BLaER1 (cell line): ENCODE measurements at regions not wholly inside any gene's neighbourhood (a gene's known extent, or its start where the extent isn't known, plus 50 kb on each side); places are given as distances from the start of the nearest gene placed in this dataset.

ENCODE experiments used
- H3K27ac ChIP-seq: shearing (Covaris generic); formaldehyde crosslinking; 2 replicates; pipeline ENCODE4 v1.8.1; 2022
- H3K27me3 ChIP-seq: shearing (Covaris generic); formaldehyde crosslinking; 2 replicates; pipeline ENCODE4 v1.8.1; 2022
- H3K36me3 ChIP-seq: shearing (Covaris generic); formaldehyde crosslinking; 2 replicates; pipeline ENCODE4 v1.8.1; 2022
- H3K4me1 ChIP-seq: shearing (Covaris generic); formaldehyde crosslinking; 2 replicates; pipeline ENCODE4 v1.8.1; 2022
- H3K4me2 ChIP-seq: shearing (Covaris generic); formaldehyde crosslinking; 2 replicates; pipeline ENCODE4 v1.8.1; 2022
- H3K4me3 ChIP-seq: shearing (Covaris generic); formaldehyde crosslinking; 2 replicates; pipeline ENCODE4 v1.8.1; 2022
- H3K9ac ChIP-seq: shearing (Covaris generic); formaldehyde crosslinking; 2 replicates; pipeline ENCODE4 v1.8.1; 2022
- H3K9me3 ChIP-seq: shearing (Covaris generic); formaldehyde crosslinking; 2 replicates; pipeline ENCODE4 v1.8.1; 2022
- H4K20me1 ChIP-seq: shearing (Covaris generic); formaldehyde crosslinking; 2 replicates; pipeline ENCODE4 v1.8.1; 2022
- Cebpa-rat ChIP-seq: shearing (Covaris generic); IDR thresholded peaks from 2 replicates; pipeline ENCODE4 v1.8.1; 2022

DNA sequence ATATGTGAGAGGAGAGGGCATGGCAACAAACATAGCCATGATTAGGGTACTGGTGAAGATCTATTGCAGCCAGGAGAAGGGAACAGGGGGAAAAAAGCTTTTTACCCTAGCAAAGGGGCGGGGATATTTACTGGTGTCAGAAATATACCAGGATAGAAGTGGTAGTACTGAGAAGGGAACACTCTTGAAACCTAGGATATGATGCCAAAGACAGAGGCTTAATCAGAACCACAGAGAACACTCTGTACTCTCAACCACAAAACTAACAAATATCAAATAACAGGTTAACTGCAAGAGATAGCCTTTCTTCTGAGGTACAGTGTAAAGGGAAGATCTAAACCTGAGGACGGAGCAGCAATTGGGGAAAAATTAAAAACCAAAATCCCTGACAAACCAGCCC is 112.2 kb downstream of the KIF2B start:
- H3K9ac ChIP-seq, result no peak overlapping the region
- no peak for TF ChIP-seq Cebpa-rat

DNA sequence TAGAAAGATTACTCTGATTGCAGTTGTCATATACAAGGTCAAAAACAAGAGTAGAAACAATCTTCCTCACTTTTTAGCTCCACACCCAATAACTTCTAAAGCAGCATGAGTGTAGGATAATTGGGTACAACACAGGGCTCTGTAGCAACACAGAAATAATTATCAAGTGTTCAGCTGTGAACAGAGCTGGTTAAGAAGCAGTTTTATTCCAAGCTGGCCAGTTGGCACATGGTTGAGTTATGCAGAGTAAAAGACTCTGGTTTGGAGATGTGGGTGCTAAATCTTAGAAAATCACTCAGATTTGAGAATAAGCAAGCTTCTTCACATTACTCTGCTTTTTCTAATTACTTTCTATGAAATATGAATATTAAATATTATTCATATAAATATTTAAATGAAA is 118.5 kb downstream of the KIF2B start:
- Histone ChIP-seq H3K9me3 (no peaks in the 10 kb centered on the region), H3K4me3 (no peak overlapping the region)
- TF ChIP-seq Cebpa-rat, result no peak

More for the DNA sequence above, 112.2 kb downstream of the KIF2B start:
- Histone ChIP-seq H3K9me3 (no peaks in the 10 kb centered on the region), H3K4me2 (no peak overlapping the region), H3K27me3 (no peaks in the 10 kb centered on the region), H4K20me1 (no peaks in the 10 kb centered on the region), H3K27ac (no peak overlapping the region), H3K36me3 (no peaks in the 10 kb centered on the region), H3K4me1 (no peaks in the 10 kb centered on the region), H3K4me3 (no peak overlapping the region)

DNA sequence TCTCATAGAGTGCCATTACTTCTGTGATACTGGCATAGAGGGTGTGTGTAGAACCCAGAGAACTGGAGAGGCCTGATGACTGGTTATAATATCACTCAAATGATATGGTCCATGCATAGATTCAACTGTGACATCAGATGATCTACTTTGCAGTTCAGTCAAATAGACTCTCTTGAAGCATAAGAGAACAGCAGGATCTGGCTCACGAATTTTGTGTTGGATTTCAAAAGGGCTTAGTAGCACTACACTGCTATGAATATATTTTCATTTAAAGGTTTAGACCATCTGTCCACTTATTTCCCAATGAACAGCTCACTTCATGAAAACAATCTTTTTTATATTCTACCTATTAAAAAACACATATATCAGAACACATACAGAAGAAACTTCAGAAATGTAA is 119.7 kb downstream of the KIF2B start:
- Histone ChIP-seq H3K36me3 (no peaks in the 10 kb centered on the region), H3K4me1 (no peaks in the 10 kb centered on the region), H3K9ac (no peak overlapping the region), H3K4me2 (no peak overlapping the region), H3K9me3 (no peaks in the 10 kb centered on the region), H3K27me3 (no peaks in the 10 kb centered on the region), H3K4me3 (no peak overlapping the region), H4K20me1 (no peaks in the 10 kb centered on the region), H3K27ac (no peak overlapping the region)
- TF ChIP-seq Cebpa-rat, result no peak

More for the DNA sequence above, 118.5 kb downstream of the KIF2B start:
- no peaks in the 10 kb centered on the region for H3K36me3 ChIP-seq
- H4K20me1 ChIP-seq, result no peaks in the 10 kb centered on the region
- H3K9ac ChIP-seq, result no peak overlapping the region
- H3K4me2 ChIP-seq, result no peak overlapping the region
- no peak overlapping the region for H3K27ac ChIP-seq
- H3K27me3 ChIP-seq, result no peaks in the 10 kb centered on the region
- no peaks in the 10 kb centered on the region for H3K4me1 ChIP-seq

DNA sequence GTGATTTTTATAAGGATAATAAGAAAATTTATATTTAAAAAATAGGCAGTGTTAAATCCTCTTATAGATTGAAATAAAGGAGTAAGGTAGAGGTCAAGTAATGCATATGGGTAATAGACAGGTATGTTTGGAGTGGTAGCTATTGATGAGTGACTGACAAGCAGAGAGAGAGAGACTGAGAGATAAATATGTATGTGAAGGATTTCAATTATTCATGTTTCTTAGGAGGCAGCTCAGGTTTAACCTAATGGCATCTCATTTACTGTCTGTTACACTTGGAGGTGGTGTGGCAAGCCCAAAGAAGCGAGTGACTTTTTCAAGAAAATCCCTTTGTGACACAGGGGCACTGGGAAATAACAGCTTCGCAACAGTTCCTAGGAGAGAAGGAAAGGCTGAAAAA is 120.2 kb downstream of the KIF2B start:
- Histone ChIP-seq H3K36me3 (no peaks in the 10 kb centered on the region), H3K9ac (no peak overlapping the region), H3K4me3 (no peak overlapping the region), H3K9me3 (no peaks in the 10 kb centered on the region), H3K27ac (no peak overlapping the region), H3K4me1 (no peaks in the 10 kb centered on the region), H3K27me3 (no peaks in the 10 kb centered on the region), H4K20me1 (no peaks in the 10 kb centered on the region), H3K4me2 (no peak overlapping the region)
- TF ChIP-seq Cebpa-rat, result no peak

DNA sequence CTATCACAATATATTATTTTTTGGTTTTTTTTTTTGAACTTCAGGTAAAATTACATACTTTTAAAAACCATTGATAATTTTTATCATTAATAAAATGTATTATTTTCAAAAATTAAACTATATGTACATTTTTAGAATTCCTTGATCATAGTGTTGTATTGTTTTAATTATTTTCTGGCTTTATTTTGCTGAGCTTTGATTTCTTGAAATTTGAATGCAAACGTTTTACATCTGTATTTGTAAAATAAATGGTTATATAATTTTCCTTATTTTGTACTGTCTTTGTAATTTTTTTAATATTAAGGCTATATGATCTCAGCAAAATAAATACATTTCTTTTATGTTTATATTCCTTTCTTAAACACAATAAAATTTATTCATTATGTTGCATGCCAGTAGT is 125.6 kb downstream of the KIF2B start:
- H3K4me1 ChIP-seq, result no peaks in the 10 kb centered on the region
- H3K4me2 ChIP-seq, result no peak overlapping the region
- H3K36me3 ChIP-seq, result no peaks in the 10 kb centered on the region
- no peaks in the 10 kb centered on the region for H4K20me1 ChIP-seq
- no peaks in the 10 kb centered on the region for H3K27me3 ChIP-seq
- H3K9me3 ChIP-seq, result peaks cover 18% of the 10 kb centered on the region
- H3K4me3 ChIP-seq, result no peak overlapping the region
- H3K27ac ChIP-seq, result no peak overlapping the region
- no peak overlapping the region for H3K9ac ChIP-seq
- TF ChIP-seq Cebpa-rat, result no peak

DNA sequence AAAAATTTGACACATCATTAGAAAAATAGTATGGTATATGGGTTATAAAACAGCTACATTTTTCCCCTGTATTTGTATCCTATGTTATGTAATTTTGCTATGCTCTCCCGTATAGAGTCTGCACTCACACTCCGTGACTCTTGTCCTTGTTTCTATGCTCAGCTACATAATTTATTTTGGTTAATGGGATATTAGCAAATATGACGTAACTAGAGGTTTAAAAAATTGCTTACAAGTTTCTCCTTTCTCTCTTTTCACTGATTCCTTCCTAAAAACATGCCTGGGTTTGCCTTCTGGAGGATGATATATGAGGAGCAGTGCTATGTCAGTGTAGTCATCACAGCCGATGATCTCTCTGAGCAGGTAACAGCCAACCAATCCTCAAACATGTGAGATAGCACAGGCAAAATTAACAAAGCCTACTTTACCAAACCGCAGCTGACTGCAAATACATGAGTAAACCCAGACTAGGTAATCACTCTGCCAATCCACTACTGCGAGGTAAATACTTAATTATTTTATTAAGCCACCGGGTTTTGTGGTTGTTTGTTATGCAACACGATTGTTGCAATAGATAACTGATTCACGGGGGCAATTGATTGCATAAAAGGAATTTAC is 126.9 kb downstream of the KIF2B start:
- TF ChIP-seq Cebpa-rat, result no peak
- Histone ChIP-seq H3K9me3 (peaks cover 23% of the 10 kb centered on the region), H3K27ac (no peak overlapping the region), H3K4me2 (no peak overlapping the region), H4K20me1 (no peaks in the 10 kb centered on the region), H3K4me1 (no peaks in the 10 kb centered on the region), H3K36me3 (no peaks in the 10 kb centered on the region), H3K9ac (no peak overlapping the region), H3K27me3 (no peaks in the 10 kb centered on the region), H3K4me3 (no peak overlapping the region)

DNA sequence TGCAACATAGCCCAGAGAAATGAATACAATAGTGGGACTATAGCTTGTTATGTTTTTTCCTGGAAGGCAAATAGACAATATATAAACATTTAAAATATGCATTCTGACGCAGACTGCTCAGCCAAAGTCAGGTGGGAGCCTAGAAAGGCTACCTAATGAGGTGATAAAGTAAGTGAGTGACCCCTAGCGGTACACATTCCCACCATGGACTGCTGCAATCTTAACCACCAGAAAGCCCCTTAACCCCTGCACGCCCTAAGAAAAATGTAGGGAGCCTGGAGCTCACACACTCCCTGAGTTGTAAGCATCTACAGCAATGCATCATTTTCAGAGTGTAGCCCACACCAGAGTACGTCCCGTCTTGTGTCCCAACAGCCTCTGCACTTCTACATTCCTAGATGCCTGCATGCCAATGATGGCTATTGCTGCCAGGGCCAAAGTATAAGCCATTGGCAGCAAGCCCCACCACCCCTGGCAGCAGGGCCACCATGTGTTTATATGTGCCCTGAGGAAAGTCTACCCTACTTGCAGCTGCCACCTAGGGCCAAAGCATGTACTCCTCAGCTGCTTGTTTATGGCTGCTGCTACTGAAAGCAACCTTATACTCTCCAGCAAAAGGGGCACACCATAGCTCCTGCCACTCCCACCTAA is 127.6 kb downstream of the KIF2B start:
- Histone ChIP-seq H3K27me3 (no peaks in the 10 kb centered on the region), H3K9ac (no peak overlapping the region), H3K36me3 (no peaks in the 10 kb centered on the region), H4K20me1 (no peaks in the 10 kb centered on the region), H3K4me3 (no peak overlapping the region), H3K4me1 (no peaks in the 10 kb centered on the region), H3K4me2 (no peak overlapping the region), H3K9me3 (peaks cover 30% of the 10 kb centered on the region), H3K27ac (no peak overlapping the region)
- no peak for TF ChIP-seq Cebpa-rat

DNA sequence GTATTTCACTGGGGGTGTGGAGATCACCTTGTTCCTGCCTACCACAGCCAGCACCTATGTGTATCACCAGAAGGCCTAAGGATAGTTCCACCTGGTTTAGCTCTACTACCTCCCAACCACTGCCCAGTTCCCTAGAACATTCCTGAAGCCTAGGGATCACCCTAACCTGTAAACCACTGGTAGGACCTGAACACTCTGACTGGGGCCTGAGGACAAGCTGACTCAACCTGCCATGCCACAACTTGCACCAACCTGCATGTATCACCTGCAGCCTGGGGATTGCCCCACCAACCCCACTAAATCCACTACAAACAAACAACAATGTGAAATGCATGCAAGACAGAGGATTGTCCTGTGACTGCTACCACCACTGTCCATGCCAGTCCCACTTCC is 128.1 kb downstream of the KIF2B start:
- Histone ChIP-seq H4K20me1 (no peaks in the 10 kb centered on the region), H3K9ac (no peak overlapping the region), H3K4me3 (no peak overlapping the region), H3K27me3 (no peaks in the 10 kb centered on the region), H3K4me1 (no peaks in the 10 kb centered on the region), H3K4me2 (no peak overlapping the region), H3K36me3 (no peaks in the 10 kb centered on the region), H3K27ac (no peak overlapping the region), H3K9me3 (peaks cover 35% of the 10 kb centered on the region)
- TF ChIP-seq Cebpa-rat, result no peak

DNA sequence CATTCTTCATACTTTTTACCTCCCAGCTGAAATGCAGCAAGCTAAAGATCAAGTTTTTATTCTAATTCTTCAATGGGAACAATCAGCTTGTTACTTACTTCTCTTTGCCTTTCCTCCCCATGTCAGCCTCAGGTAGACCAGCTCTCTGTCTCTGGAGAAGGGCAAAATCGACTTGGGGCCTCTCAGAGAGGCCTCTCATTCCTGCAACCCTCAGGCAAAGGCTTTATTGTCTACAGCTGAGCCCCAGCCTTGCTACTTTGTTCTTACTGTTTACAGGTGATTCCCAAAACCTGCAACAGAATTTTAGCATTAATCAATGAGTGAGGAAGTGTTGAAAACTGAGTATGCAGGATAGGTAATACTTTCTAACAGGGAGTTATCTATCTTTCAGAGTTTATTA is 148.6 kb downstream of the KIF2B start:
- Histone ChIP-seq H3K27ac (no peak overlapping the region), H3K4me3 (no peak overlapping the region), H3K9me3 (no peaks in the 10 kb centered on the region), H3K27me3 (no peaks in the 10 kb centered on the region), H3K36me3 (no peaks in the 10 kb centered on the region), H4K20me1 (no peaks in the 10 kb centered on the region), H3K4me1 (no peaks in the 10 kb centered on the region), H3K9ac (no peak overlapping the region), H3K4me2 (no peak overlapping the region)
- no peak for TF ChIP-seq Cebpa-rat

DNA sequence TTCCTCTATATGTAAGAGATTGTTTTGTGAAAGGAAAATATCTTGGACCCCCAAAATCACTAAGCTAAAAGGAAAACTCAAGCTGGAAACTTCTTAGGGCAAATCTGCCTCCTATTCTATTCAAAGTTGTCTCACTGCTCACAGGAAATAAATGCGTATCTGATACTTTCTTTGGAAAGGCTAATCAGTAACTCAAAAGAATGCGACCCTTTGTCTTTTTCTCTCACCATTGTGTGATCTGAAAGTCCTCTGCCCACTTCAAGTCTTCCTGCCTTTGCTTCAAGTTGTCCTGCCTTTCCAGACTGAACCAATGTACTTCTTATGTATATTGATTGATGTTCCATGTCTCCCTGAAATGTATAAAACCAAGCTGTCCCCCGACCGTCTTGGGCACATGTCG is 157.3 kb downstream of the KIF2B start:
- no peak for TF ChIP-seq Cebpa-rat
- H3K27ac ChIP-seq, result no peak overlapping the region
- H3K4me3 ChIP-seq, result no peak overlapping the region
- no peaks in the 10 kb centered on the region for H4K20me1 ChIP-seq
- no peak overlapping the region for H3K9ac ChIP-seq
- H3K4me1 ChIP-seq, result no peaks in the 10 kb centered on the region
- no peaks in the 10 kb centered on the region for H3K27me3 ChIP-seq
- H3K4me2 ChIP-seq, result no peak overlapping the region
- H3K9me3 ChIP-seq, result no peaks in the 10 kb centered on the region
- no peaks in the 10 kb centered on the region for H3K36me3 ChIP-seq

DNA sequence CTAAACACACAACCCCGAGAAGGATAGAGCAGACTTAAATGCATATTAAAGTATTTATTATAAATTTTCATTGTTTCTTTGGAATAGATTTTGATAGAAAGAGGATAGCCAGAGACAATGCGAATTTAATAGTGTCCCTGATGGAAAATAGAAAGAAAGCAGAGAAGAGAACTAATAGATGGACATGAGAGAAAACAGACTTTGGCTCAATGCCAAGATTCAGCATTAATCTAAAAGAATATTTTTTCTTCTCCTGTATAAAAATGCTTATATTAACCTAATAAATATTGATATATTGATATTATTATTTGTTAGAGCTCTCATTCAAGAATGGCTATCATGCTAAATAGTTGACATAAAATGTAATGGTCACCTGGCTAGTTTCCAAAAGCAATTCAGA is 173.4 kb downstream of the KIF2B start:
- Histone ChIP-seq H3K36me3 (no peaks in the 10 kb centered on the region), H3K9me3 (no peaks in the 10 kb centered on the region), H3K27ac (no peak overlapping the region), H3K4me3 (no peak overlapping the region), H4K20me1 (no peaks in the 10 kb centered on the region), H3K9ac (no peak overlapping the region), H3K4me1 (no peaks in the 10 kb centered on the region), H3K4me2 (no peak overlapping the region), H3K27me3 (no peaks in the 10 kb centered on the region)
- no peak for TF ChIP-seq Cebpa-rat
